PC-9 (cell line): ENCODE measurements at regions not wholly inside any gene's neighbourhood (a gene's known extent, or its start where the extent isn't known, plus 50 kb on each side); places are given as distances from the start of the nearest gene placed in this dataset.

Experiments used
- BruUV-seq: library from RNA; stranded (reverse); fragments of 400-500 nt; replicated peaks from 2 replicates; lab custom pipeline; 2021; lab: Mats Ljungman, UMichigan
- CTCF ChIA-PET: fragments of 300-600 bp; sonication (Branson Sonifier 250); formaldehyde crosslinking; loops from one replicate; lab custom pipeline; 2022; ENCODE audit warnings: antibody characterized with exemption; lab: Charles Lee
- POLR2A ChIA-PET: fragments of 300-600 bp; sonication (Branson Sonifier 250); formaldehyde crosslinking; loops from one replicate; lab custom pipeline; 2022; ENCODE audit warnings: antibody characterized with exemption; ENCODE audit not compliant: unreplicated experiment; lab: Charles Lee
- DNase-seq, 2 experiments: peaks; one replicate each; pipeline versions ENCODE4 v3.0.0 to v3.0.0-alpha.2; 2015 to 2022; ENCODE audit warnings: mixed read lengths in 1 of 2
- H2AFZ ChIP-seq: fragments of 200-600 bp; sonication (generic); 2 replicates; pipeline ENCODE4 v1.8.1; 2017; ENCODE audit warnings: antibody characterized with exemption
- H3F3A ChIP-seq: fragments of 200-600 bp; sonication (generic); 2 replicates; pipeline ENCODE4 v1.8.1; 2017; ENCODE audit warnings: antibody characterized with exemption, mild to moderate bottlenecking, low read depth; ENCODE audit not compliant: insufficient read depth
- H3K27ac ChIP-seq: fragments of 200-600 bp; sonication (generic); 2 replicates; pipeline ENCODE4 v1.6.1; 2016; ENCODE audit warnings: mixed run types
- H3K27me3 ChIP-seq: fragments of 200-600 bp; sonication (generic); 2 replicates; pipeline ENCODE4 v1.6.1; 2016; ENCODE audit warnings: low read depth, mixed run types; ENCODE audit not compliant: insufficient read depth
- H3K36me3 ChIP-seq: fragments of 200-600 bp; sonication (generic); 2 replicates; pipeline ENCODE4 v1.6.1; 2016; ENCODE audit warnings: low read depth, mixed run types
- H3K4me1 ChIP-seq: fragments of 200-600 bp; sonication (generic); replicated peaks from 2 replicates; pipeline ENCODE4 v1.6.1; 2016; ENCODE audit warnings: mixed run types; ENCODE audit not compliant: insufficient read depth
- H3K4me2 ChIP-seq: fragments of 200-600 bp; sonication (generic); 2 replicates; pipeline ENCODE4 v1.6.1; 2017; ENCODE audit warnings: mixed run types
- H3K4me3 ChIP-seq: fragments of 200-600 bp; sonication (generic); 2 replicates; pipeline ENCODE4 v1.6.1; 2016; ENCODE audit warnings: mixed run types
- H3K79me2 ChIP-seq: fragments of 200-600 bp; sonication (generic); 2 replicates; pipeline ENCODE4 v1.6.1; 2017; ENCODE audit warnings: low read depth, mixed run types
- H3K9me2 ChIP-seq: fragments of 200-600 bp; sonication (generic); 2 replicates; pipeline ENCODE4 v1.8.1; 2017; ENCODE audit warnings: mild to moderate bottlenecking; ENCODE audit not compliant: insufficient read depth
- H3K9me3 ChIP-seq: fragments of 200-600 bp; sonication (generic); 2 replicates; pipeline ENCODE4 v1.8.1; 2016; ENCODE audit warnings: low read depth; ENCODE audit not compliant: insufficient read depth
- H4K20me1 ChIP-seq: fragments of 200-600 bp; sonication (generic); 2 replicates; pipeline ENCODE4 v1.8.1; 2017; ENCODE audit not compliant: insufficient read depth
- CTCF ChIP-seq: fragments of 200-600 bp; sonication (generic); conservative IDR thresholded peaks from 2 replicates; pipeline ENCODE4 v1.6.1; 2017; ENCODE audit warnings: mixed run types, antibody characterized with exemption, mild to moderate bottlenecking, moderate library complexity
- EZH2 ChIP-seq: fragments of 200-600 bp; sonication (generic); IDR thresholded peaks from 2 replicates; pipeline ENCODE4 v1.8.0; 2017; ENCODE audit warnings: antibody characterized with exemption, low read depth
- intact Hi-C: fragments of 100-400 bp; cut with micrococcal nuclease; formaldehyde crosslinking; loops from one replicate; pipeline ENCODE4 v1.10.0; 2022; ENCODE audit not compliant: unreplicated experiment

- CTCF ChIA-PET: no interaction called here
- H3K9me3 ChIP-seq: no peaks in the 10 kb centered on the region
- BruUV-seq: no TSS peak
These were observed 112.2 kb downstream of the TFPI2 start for GRCh38 chr7:93778384-93778783.

DNA sequence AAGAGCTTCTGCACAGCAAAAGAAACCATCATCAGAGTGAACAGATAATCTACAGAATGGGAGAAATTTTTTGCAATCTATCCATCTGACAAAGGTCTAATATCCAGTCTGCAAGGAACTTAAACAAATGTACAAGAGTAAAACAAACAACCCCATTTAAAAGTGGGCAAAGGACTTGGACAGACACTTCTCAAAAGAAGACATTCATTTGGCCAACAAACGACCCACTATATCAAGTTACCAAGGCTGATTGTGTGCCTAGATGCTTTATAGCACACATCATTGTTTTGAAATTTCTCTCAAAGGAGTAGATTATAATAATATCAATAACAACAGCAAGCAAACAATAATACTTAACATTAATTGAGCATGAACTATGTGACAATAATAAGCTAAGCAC is 117.1 kb downstream of the TFPI2 start:
- no peak overlapping the region for H3K4me3 ChIP-seq
- H3K4me2 ChIP-seq: no peak overlapping the region
- no peak overlapping the region for H2AFZ ChIP-seq
- no TSS peak for BruUV-seq
- intact Hi-C loops: no loop called here
- no peaks in the 10 kb centered on the region for H3K27me3 ChIP-seq
- TF ChIP-seq EZH2: no peak
- no peak for TF ChIP-seq CTCF
- no peaks in the 10 kb centered on the region for H3K9me3 ChIP-seq
- H3K4me1 ChIP-seq: no peaks in the 10 kb centered on the region
- H3K27ac ChIP-seq: no peak overlapping the region
- no peaks in the 10 kb centered on the region for H3K9me2 ChIP-seq
- H4K20me1 ChIP-seq: peaks cover 4% of the 10 kb centered on the region; the same call in 1 of the 2 replicates
- H3K36me3 ChIP-seq: no peaks in the 10 kb centered on the region
- no peak for DNase-seq
- POLR2A ChIA-PET: interaction anchor here (0.7 kb wide), 1 partner anchor 149 kb away, joined by 5 read pairs; no protein-coding TSS in a partner anchor
- no peaks in the 10 kb centered on the region for H3F3A ChIP-seq
- no peaks in the 10 kb centered on the region for H3K79me2 ChIP-seq
- CTCF ChIA-PET: no interaction called here

More at GRCh38 chr7:93778384-93778783, 112.2 kb downstream of the TFPI2 start:
- Histone ChIP-seq H3K27me3 (no peaks in the 10 kb centered on the region), H3K27ac (no peak overlapping the region), H3K36me3 (no peaks in the 10 kb centered on the region), H4K20me1 (no peaks in the 10 kb centered on the region), H3K79me2 (no peaks in the 10 kb centered on the region), H3K9me2 (no peaks in the 10 kb centered on the region), H3K4me2 (no peak overlapping the region), H3F3A (no peaks in the 10 kb centered on the region), H3K4me1 (no peaks in the 10 kb centered on the region), H3K4me3 (no peak overlapping the region), H2AFZ (no peak overlapping the region)
- intact Hi-C loops: no loop called here
- DNase-seq: no peak
- no peak for TF ChIP-seq EZH2
- no peak for TF ChIP-seq CTCF
- POLR2A ChIA-PET: no interaction called here

- intact Hi-C loops: no loop called here
- no peaks in the 10 kb centered on the region for H3K9me3 ChIP-seq
- H3K27me3 ChIP-seq: no peaks in the 10 kb centered on the region
- ChIA-PET POLR2A (no interaction called here), CTCF (no interaction called here)
- H3K36me3 ChIP-seq: no peaks in the 10 kb centered on the region
- no peak overlapping the region for H3K27ac ChIP-seq
- H2AFZ ChIP-seq: no peak overlapping the region
- H4K20me1 ChIP-seq: no peaks in the 10 kb centered on the region; the same call in 1 of the 2 replicates
- BruUV-seq: no TSS peak
- no peaks in the 10 kb centered on the region for H3K79me2 ChIP-seq
- DNase-seq: no peak
- no peak overlapping the region for H3K4me3 ChIP-seq
- no peak for TF ChIP-seq CTCF
- TF ChIP-seq EZH2: no peak
- H3F3A ChIP-seq: no peaks in the 10 kb centered on the region
- H3K9me2 ChIP-seq: no peaks in the 10 kb centered on the region
- no peak overlapping the region for H3K4me2 ChIP-seq
- no peaks in the 10 kb centered on the region for H3K4me1 ChIP-seq
These were observed 125.1 kb downstream of the TFPI2 start for GRCh38 chr7:93765475-93765874.
